Calu3 (cell line): ENCODE measurements at regions not wholly inside any gene's neighbourhood (a gene's known extent, or its start where the extent isn't known, plus 50 kb on each side); places are given as distances from the start of the nearest gene placed in this dataset.
A peak's percentile ranks its signal among the peaks of the same experiment; 100 is the strongest.

ENCODE experiments used
- BruUV-seq: library from RNA; stranded (reverse); fragments of 400-500 nt; replicated peaks from 2 replicates; lab custom pipeline; 2021; lab: Mats Ljungman, UMichigan
- CTCF ChIA-PET: fragments of 300-600 bp; sonication (Branson Sonifier 250); formaldehyde crosslinking; loops from one replicate; lab custom pipeline; 2022; ENCODE audit warnings: antibody characterized with exemption; lab: Charles Lee
- DNase-seq: peaks from one replicate; pipeline ENCODE4 v3.0.0; 2022
- H3K27ac Mint-ChIP-seq: one replicate; pipeline ENCODE4 v1.8.0; 2022; ENCODE audit warnings: mixed read lengths; ENCODE audit not compliant: unreplicated experiment
- H3K27me3 Mint-ChIP-seq: one replicate; pipeline ENCODE4 v1.8.0; 2022; ENCODE audit warnings: mixed read lengths; ENCODE audit not compliant: unreplicated experiment
- H3K36me3 Mint-ChIP-seq: one replicate; pipeline ENCODE4 v1.8.0; 2022; ENCODE audit warnings: mild to moderate bottlenecking, moderate library complexity, mixed read lengths; ENCODE audit not compliant: insufficient read depth, unreplicated experiment
- H3K4me1 Mint-ChIP-seq: one replicate; pipeline ENCODE4 v1.8.0; 2022; ENCODE audit warnings: mild to moderate bottlenecking, low read depth, mixed read lengths; ENCODE audit not compliant: unreplicated experiment
- H3K4me3 Mint-ChIP-seq: one replicate; pipeline ENCODE4 v1.8.0; 2022; ENCODE audit warnings: mild to moderate bottlenecking, low read depth, moderate library complexity, mixed read lengths; ENCODE audit not compliant: unreplicated experiment
- H3K9me3 Mint-ChIP-seq: one replicate; pipeline ENCODE4 v1.8.0; 2022; ENCODE audit warnings: low read depth, mixed read lengths; ENCODE audit not compliant: unreplicated experiment
- intact Hi-C: fragments of 100-400 bp; cut with micrococcal nuclease; formaldehyde crosslinking; loops from one replicate; pipeline ENCODE4 v1.10.0; 2022; ENCODE audit not compliant: unreplicated experiment
- TF ChIP-seq, protein P1 (sequence below): fragments of 200-600 bp; IDR thresholded peaks from one replicate; pipeline ENCODE4 v1.8.0; 2022; ENCODE audit warnings: antibody characterized with exemption; ENCODE audit not compliant: unreplicated experiment

DNA sequence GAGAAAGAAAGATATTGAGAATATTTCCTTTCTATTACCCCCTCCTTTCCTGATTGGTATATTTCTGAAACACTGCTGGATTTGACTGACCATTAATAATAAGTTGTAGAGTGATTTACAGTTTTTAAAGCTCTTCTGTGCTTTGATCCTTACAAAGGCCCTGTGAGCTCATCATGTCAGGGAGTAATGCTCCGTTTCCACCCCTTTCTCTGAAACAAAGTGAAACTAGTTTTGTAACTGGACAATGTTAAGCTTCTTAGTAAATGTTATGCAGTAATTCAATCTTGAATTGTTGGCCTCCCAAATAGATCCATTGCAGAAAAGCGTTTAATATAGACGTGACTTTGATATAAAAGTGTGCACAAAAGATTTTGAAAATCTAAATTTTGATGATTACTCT, 190.1 kb upstream of the GNPDA2 start:
- no peak overlapping the region for H3K27ac Mint-ChIP-seq
- BruUV-seq, result no TSS peak
- peak overlapping the region; percentile 40 for H3K4me3 Mint-ChIP-seq
- CTCF ChIA-PET, result no interaction called here
- TF ChIP-seq, protein P1, sequence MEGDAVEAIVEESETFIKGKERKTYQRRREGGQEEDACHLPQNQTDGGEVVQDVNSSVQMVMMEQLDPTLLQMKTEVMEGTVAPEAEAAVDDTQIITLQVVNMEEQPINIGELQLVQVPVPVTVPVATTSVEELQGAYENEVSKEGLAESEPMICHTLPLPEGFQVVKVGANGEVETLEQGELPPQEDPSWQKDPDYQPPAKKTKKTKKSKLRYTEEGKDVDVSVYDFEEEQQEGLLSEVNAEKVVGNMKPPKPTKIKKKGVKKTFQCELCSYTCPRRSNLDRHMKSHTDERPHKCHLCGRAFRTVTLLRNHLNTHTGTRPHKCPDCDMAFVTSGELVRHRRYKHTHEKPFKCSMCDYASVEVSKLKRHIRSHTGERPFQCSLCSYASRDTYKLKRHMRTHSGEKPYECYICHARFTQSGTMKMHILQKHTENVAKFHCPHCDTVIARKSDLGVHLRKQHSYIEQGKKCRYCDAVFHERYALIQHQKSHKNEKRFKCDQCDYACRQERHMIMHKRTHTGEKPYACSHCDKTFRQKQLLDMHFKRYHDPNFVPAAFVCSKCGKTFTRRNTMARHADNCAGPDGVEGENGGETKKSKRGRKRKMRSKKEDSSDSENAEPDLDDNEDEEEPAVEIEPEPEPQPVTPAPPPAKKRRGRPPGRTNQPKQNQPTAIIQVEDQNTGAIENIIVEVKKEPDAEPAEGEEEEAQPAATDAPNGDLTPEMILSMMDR, result no peak
- H3K36me3 Mint-ChIP-seq, result no peaks in the 10 kb centered on the region
- intact Hi-C loops, result no loop called here
- no peak for DNase-seq
- no peaks in the 10 kb centered on the region for H3K27me3 Mint-ChIP-seq
- no peaks in the 10 kb centered on the region for H3K4me1 Mint-ChIP-seq
- no peaks in the 10 kb centered on the region for H3K9me3 Mint-ChIP-seq

DNA sequence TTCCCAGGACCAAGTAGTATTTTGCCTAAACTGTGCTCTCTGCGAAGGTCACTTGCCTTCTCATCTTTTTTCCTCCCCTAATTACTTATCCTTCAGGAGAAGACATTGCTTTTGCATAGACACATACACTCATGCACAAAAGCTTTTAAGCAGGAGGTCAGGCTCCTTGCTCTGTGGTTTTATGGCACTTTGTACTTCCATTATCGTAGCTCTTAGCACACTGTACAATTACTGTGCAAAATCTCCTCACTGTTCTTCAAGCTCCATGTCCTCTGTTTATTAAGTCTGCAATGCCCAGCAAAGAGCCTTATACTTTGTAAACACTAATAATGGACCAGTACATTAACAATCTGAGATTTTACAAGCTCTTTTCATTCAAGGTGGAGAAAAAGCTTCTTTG, 188.4 kb upstream of the GNPDA2 start:
- H3K27me3 Mint-ChIP-seq, result no peaks in the 10 kb centered on the region
- intact Hi-C loops, result no loop called here
- H3K9me3 Mint-ChIP-seq, result no peaks in the 10 kb centered on the region
- TF ChIP-seq, protein P1, result no peak
- H3K27ac Mint-ChIP-seq, result no peak overlapping the region
- CTCF ChIA-PET, result no interaction called here
- DNase-seq, result no peak
- no TSS peak for BruUV-seq
- H3K4me1 Mint-ChIP-seq, result no peaks in the 10 kb centered on the region
- no peak overlapping the region for H3K4me3 Mint-ChIP-seq
- no peaks in the 10 kb centered on the region for H3K36me3 Mint-ChIP-seq

DNA sequence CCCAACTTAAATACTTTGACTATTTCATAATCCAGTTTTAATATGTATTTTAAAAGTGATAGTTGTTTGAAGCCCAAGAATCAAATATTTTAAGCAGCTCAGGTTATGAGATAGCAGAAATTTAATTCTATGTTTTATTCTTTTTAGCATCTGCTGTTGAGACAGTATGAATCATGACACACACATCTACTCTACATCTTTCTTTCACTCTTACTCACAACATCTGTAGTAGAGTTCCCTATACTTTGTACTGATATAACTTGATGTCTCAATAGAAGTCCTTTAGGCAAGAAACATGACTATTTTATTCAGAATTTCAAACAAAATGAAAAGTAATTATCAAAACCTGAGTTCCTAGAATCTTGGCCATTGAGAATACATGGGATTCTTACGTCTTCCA, 187.9 kb upstream of the GNPDA2 start:
- H3K36me3 Mint-ChIP-seq, result no peaks in the 10 kb centered on the region
- H3K4me3 Mint-ChIP-seq, result no peak overlapping the region
- H3K27me3 Mint-ChIP-seq, result no peaks in the 10 kb centered on the region
- TF ChIP-seq, protein P1, result no peak
- no peaks in the 10 kb centered on the region for H3K9me3 Mint-ChIP-seq
- BruUV-seq, result no TSS peak
- intact Hi-C loops, result no loop called here
- H3K4me1 Mint-ChIP-seq, result no peaks in the 10 kb centered on the region
- no peak overlapping the region for H3K27ac Mint-ChIP-seq
- CTCF ChIA-PET, result no interaction called here
- DNase-seq, result no peak

DNA sequence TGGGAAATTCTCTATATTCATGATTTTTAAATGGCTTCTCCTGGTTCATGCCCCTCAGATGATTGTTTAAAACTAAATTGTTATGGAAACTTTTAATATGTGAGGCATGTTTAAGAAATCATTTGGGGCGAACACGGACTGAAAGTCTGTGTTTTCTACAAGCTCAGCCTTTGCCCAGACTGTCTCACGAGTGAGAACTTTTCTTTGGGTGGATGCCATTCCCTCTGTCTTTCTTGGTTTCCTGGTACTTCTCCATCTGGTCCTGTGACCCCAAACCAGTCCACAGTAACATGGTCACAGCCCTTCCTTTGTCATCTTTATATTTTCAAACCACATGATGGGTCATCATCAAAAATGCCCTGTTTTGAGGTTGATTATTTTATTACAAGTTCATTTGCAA, 186.6 kb upstream of the GNPDA2 start:
- intact Hi-C loops, result no loop called here
- TF ChIP-seq, protein P1, result no peak
- Mint-ChIP-seq H3K4me1 (no peaks in the 10 kb centered on the region), H3K27me3 (no peaks in the 10 kb centered on the region), H3K9me3 (no peaks in the 10 kb centered on the region), H3K4me3 (no peak overlapping the region), H3K27ac (no peak overlapping the region), H3K36me3 (no peaks in the 10 kb centered on the region)
- no TSS peak for BruUV-seq
- no peak for DNase-seq
- CTCF ChIA-PET, result no interaction called here
